GM19324 (cell line): ENCODE measurements at regions not wholly inside any gene's neighbourhood (a gene's known extent, or its start where the extent isn't known, plus 50 kb on each side); places are given as distances from the start of the nearest gene placed in this dataset.
"Not testable (repeated sequence)": the region's sequence is repeated elsewhere in the genome, so short reads cannot be mapped to it uniquely, and the experiment has no call there.

Experiments
- ATAC-seq: cut with Tn5 transposase; IDR thresholded peaks from one replicate; pipeline ENCODE4 v1.9.1; 2021; ENCODE audit warnings: mild to moderate bottlenecking, moderate library complexity; ENCODE audit not compliant: unreplicated experiment, low FRiP score

DNA sequence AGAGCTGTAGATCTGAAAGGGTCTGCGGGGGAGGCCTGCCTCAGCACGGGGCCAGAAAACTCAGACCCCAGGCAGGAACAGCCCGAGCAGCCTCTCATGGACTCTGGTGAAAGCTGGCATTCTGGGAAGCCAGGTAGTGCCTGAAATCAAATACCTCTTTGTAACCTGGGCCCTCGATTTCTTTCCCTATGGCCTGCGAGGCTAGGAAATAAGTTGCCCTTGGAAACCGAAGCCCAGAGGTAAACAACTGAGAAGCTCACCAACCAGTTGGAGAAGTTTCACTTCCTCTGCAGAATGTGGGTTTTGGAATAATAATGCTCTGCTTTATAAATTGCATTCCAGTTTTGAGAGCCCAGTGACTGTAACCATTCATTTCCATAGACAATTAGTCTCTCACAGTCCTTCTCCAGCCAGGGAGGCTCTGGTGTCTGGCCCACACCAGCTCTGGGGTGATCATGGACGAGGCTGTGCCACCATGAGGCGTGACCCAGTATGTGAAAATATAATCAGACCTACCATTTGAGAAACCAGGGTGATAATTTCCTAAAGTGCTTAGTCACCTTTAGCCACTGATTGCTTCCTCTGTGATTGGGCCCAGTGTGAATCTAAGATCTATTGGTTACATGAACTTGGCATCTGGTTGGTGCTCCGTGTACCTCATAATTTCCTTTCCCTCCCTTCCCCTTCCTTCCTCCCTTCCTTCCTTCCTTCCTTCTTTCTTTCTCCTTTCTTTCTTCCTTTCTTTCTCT, 133.1 kb upstream of the PELI1 start:
- ATAC-seq = no peak

DNA sequence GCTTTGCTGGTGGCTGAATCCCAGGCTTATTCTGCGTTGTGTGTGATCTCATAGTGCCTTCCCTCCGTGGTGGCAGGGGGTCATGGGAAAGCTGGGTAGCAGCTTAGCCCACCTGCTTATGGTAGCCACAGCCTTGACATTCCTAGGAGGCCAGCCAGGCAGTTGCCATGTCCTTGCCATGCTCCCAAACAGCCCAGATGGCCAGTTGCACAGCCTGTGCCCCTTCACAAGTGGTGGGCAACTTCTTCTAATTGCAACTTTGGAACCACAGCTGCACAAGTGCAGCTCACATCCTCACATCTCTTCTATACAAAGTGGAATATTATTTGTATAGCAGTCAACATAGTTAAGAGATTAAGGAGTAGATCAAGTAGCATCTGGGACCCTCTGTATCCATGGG, 136.6 kb upstream of the PELI1 start:
- ATAC-seq = not testable (repeated sequence)

DNA sequence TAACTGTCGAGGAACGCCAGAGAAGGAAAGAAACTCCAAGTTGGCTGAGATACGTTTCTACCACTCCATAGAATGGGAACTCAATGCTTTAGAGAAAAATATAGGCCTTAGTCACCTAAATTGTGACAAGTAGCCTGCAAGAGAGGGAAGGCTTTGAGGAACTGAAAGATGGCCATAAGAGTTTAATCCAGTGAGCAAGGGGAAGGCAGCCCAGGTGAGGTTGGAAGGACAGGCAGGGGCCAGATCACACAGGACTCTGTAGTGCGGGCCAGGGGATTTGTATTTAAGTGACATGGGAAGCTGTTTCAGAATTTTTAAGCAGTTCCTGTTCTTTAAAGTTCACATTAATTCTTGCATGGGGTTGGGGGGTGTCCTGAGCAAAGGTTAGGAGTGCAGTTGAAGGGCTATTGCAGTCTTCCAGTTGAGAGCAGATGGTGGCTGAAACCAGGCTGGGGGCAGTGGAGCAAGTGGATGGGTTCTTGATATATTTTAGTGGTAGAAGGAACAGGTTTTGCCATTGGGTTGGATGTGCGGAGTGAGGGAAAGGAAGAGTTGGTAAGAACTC, 138.9 kb upstream of the PELI1 start:
- peak; percentile 28 for ATAC-seq

DNA sequence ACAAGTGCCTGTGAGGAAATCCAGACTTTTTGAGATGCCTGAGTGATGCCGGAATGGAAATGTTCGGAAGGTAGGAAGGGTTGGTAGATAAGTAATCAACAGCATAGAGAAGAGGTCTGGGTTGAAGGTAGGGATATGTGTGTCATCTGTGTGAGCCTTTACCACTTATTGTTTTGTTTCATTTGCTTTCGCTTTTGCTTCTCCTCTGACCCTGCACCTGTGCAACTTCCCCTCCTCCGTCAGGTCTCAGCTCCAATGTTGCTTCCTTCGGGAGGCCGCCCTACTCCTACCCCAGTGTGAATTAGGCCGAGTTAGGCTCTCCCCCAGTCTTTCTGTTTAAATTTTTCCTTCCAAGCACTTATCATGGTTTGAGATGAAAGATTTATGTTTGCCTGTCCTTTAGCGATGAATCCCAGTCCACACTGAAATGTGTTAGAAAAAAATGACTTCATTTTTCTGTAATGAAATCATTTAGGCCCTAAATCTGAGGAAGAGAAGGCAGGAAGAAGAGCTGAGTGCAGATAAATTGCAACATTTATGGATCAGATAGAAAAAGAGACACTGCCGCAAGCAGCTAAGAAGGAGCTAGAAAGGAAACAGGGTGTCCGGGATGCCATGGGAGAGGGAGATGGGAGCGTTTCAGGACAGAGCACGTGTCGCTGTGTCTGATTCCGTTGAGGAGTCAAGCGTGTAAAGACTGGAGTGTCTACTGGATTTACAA, 139.6 kb upstream of the PELI1 start:
- ATAC-seq = peak; percentile 86

DNA sequence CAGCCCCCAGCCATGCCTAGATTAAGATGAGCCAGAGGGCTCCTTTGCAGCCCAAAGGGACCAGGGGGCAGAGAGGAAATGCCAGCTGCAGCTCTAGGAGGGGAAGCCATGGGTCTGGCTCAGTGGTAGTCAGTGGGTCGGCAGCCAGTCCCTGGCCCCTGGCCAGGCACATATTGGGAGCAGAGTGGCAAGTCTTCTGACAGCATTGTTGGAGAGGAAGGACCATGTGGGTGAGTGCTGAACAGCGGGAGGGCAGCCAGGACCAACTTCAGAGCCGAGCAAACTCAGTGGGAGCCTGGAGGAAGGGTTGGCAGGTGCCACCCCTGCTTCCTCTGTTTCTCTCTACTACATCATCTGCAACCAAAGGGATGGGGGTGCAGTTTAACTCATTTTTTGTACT, 140.5 kb upstream of the PELI1 start:
- ATAC-seq = no peak

DNA sequence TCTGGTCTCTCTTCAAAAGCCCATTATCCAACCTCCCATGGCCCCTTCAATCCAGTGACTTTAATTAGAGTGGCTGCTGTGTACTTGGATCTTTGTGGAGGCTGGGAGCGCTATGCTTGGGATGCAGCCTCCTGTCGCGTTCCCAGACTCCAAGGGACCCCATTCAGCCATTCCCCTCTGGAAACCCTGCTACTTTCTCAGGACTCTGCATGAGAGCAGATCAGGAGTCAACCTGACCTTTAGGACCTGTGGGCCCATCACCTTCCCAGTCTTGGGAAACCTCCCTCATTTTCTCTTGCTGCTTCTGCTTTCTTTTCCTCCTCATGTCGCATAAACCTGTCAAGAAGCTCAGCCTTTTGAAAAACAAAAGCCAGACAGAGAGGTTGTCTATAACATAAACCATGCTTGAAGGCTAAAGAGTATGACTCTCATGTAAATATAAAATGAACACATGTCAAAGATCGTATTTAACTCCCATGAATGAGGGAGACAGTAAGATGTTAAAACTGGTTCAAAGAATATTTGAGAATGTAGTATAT, 143.1 kb upstream of the PELI1 start:
- ATAC-seq = no peak

DNA sequence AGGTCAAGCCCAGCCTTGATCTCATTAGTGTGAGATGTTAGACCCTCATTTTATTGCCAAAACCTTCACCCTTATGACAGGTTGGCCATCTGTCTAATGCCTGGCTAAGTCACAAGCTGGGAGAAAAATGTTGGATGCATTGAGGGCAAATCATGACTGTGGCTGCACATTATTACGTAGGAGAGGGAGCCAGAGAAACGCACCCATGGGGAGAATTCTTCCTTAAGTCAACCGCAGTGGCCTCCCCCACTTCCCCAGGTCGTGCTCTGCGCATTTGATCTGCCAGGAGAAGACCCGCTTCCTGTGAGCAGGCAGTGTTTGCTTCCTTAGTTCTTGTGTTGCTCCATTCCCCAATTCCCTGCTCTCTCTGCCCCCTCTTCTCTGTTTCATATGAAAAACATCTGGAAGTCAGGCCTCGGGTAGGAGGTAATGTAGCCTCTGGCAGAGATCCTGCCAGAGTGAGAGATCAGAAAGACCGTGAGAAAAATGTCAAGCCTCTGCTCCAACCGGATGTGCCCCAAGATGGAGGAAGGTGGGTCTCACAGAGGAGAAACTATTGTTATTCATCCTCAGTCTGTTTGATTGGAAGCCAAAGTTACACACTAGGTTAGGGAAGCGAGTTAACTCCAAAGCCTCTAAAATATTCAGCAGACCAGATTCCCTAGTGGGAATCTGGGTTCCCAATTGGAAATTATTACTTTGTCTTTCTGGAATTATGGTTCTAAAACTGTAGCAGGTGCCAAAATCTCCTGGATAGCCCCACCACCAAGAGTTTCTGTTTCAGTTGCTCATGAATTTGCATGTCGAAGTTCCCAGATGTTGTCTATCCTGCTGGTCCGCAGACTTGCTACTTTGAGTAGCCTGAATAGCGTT, 144.3 kb upstream of the PELI1 start:
- no peak for ATAC-seq

DNA sequence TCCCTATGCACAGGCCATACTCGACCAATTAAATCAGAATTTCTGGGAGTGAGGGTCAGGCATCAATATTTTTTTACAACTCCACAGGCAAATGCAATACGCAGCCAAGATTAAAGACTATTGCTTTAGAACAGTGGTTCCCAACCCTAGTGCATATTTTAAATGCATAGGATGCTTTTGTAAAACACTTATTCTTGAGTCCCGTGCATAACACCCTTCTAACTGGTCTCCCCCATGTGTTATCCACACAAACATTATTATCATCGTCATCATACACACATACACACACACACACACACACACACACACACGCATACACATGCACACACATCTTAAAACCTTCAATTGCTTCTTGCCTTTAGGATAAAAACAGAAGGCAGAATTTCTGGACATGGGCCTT, 145.0 kb upstream of the PELI1 start:
- no peak for ATAC-seq

DNA sequence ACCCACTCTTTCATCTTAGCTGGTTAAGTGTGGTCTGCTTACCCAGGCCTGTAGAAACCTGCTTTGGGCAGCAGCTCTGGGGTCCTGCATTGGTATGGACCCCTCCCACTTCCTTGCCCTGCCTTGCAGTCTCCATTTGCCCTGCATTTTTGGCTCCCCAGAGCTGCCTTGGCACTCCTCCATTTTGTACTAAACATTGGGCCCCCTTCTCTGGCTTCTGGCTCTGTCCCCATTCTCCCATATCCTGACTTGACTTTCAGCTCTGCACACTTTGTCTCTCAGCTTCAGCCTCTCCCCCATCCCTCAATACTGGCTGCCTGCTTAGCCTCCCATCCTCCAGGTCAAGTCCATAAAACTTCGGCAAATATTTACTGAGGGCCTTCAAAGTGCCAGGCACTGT, 145.5 kb upstream of the PELI1 start:
- no peak for ATAC-seq

DNA sequence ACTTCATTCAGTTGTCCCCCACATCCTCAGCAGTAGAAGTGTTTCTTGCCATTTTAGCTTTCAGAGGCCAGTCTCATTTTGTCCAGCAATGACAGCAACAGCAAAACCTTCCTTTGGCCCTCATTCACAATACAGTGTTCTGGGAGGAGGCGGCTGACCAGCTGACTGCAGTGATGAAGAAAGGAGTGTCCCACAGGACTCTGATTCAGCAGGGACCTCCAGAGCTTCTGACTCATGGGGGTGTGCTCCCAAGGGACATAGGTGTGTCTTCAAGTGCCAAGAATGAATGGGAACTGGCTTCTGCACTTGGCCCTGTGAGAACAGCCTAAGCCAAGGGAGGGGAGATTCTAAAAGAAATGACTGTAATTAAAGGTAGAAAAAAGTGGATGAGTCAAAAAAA, 147.0 kb upstream of the PELI1 start:
- ATAC-seq = no peak

DNA sequence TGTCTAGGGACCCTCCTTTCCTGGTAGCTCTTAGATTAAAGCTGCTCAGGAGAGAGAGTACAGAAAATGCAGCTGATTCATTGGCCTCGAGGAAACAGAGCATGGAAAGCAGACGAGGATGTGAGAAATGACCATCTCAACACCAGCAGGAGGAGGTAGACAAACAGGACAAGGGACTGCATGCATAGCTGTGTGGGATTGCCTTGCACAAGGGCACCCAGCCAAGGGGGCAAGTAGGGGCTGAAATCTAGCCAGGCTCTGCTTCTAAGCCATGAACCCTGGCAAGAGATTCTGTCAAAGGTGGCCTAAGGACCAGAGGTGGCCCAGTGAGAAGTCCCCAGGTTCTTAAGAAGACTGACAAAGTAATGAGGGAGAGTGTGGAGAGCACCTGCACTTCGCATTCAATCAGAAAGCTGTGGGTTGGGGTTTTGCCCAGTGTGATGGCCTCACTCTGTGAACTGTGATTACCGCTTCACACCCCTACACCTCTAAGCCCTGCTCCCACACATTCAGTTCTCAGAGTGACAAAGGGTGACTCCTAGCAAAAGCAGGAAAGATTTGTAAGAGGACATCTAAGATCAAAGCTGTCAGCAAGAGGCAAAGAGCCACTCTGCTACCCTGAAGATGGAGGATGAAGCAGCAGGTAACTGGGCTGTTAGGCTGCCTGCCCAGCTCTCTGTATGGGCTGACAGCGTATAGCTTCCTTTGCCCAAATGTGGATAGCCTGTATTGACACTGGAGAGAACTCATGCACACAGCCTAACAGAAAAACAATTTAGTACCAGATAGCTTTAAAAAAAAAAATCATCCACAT, 151.3 kb upstream of the PELI1 start:
- ATAC-seq = no peak

DNA sequence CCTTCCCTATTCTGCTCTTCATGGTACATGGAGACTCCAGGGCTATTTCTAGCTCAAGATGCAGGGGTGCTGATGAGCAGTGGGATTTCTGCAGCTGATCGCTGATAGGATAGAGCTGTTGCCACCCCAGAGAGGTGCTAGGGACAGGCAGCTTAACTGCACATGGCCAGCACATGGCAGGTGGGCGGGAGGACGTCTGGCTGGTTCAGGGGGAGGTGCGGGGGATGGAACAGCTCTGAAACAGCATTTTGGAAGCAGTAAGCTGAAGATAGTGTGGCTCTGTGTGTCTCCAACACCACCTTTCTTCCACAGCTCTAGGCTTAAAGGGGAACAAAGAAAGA, 151.9 kb upstream of the PELI1 start:
- ATAC-seq = no peak

DNA sequence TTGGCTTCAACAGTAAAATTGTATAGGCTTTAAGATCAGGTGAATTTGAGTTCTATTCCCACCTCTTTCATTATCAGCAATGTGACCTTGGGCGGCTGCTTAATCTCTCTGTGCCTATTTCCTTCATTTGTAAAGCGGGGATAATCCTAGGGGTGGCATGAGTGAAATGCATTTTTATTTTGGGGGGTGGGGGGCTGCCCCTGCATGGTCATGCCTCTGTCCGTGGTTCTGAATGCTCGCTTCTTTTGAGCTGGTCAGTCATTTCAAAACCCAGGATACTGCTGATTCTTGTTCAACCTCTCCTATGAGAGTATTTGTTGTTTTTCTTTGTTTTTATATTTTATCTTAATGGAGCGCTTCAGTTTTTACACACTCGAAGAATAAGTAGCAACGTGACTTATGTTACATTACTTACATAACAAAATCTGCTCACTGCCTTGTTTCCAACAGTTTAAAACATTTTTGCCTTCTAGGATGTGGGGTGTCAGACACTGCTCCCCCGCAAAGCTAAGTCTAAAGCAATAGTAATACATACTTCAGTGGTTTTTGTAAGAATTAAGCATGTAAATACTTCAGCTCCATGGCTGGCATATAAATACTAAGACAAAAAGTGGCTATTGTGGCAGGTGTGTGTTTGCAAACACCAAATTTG, 152.6 kb upstream of the PELI1 start:
- ATAC-seq = no peak

DNA sequence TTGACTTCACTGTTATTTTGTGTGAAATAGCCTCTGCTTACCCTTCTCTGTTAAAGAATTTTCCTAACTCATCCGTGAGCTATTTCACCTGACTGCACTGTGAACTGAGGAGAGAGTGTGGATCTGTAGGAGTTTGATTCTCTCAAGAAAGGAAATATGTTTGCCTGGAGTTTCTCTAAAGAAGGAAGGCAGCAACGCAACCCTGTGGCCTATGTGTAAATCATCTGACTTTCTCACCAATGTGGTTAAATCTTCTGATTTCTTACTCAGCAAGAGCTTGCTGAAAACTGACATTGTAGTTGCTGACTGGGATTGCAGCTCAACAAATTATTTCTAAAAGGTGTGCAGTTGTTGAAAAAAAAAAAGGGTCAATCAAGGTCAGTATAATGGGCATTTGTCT, 153.9 kb upstream of the PELI1 start:
- ATAC-seq = no peak

DNA sequence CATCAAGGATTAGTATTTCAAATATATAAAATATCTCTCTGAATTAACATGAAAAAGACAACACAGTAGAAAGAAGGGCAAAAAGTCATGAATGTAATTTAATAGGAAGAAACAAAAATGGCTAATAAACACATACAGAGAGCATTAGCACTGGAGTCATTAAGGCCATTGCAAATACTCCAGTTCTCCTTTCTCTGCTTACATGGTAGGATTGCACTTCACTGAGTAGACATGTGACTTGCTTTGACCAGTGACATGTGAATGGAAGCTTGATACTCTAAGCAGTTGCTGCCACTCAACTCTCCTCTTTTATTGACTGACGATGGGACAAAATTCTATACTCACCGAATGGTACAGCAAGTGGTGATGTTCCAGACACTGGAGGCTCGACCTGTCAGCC, 153.9 kb upstream of the LGALSL start:
- ATAC-seq = no peak

DNA sequence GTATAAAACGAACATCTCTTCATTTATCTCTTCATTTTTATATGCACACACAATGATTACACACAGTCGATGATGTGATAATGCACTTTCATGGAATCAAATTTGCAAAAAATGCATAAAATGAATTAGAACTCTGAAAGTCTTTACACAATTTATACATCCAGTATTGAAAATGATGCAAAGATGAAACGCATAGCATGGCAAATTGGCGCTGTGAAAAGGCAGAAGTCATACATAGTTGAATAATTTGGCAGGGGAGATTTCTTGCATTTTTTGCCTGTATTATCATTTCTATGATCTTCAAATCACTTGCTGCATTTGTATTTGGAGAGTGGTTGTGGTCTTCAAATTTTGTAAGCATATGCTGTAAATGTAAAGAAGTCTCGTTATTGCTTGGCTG, 150.7 kb upstream of the LGALSL start:
- ATAC-seq = no peak

DNA sequence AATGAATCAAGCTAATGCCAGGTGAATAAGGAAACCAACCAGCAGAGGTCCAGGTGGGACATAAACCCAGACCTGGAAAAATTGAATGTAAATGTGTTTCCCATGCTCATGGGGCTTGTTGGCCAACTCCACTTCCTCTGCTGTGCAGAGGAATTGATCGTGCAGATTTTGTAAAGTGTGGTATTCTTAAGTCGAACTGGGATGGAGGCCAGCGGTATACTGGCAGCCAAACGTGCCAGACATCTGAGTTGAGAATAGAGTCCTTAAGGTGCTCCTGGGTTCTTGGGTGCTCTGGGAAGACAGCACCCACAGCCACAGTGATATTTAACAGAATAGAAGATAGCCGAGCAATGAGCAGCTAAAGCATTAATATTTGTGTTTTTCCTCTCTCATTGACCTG, 146.5 kb upstream of the LGALSL start:
- ATAC-seq = no peak

DNA sequence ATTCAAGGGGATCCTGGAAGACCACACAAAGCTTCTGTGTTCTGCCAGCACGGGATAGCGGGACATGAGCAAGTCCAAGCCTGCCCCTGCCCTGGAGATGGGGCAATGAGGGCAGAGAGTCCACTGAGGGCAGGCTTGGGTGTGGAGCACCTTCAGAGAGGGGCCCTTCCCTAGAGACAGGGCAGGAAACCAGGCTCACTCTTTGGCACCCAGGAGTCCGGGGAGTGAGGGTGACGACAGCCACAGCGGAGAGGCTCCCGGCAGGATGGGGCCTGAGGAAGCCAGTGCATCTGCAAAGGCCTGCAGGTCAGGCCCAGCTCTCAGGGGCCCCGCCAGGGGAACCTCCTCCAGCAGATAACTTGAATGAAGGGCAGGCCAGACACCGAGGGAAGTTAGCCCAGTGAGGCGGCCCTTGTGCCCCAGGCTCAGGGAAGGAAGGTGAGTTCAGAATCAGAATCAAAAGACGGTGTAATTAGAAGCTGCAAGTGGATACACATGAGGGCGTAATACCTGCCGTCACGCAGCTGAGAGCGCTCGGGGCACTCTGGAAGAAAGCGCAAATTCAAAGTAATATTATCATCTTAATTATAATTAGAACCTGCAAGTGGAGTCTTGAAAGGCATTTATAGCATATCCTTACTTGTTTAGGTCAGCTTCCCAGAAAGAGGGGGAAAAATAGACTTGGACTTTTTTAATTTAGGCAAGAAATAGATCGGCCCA, 142.6 kb upstream of the LGALSL start:
- ATAC-seq = no peak
